A673 (cell line): ENCODE measurements at regions not wholly inside any gene's neighbourhood (a gene's known extent, or its start where the extent isn't known, plus 50 kb on each side); places are given as distances from the start of the nearest gene placed in this dataset.

Source experiments
- EZH2 ChIP-seq: fragments of 200-600 bp; sonication (generic); IDR thresholded peaks from 2 replicates; pipeline ENCODE4 v1.6.1; 2017; ENCODE audit warnings: borderline replicate concordance, low read depth, mild to moderate bottlenecking, mixed read lengths, antibody characterized with exemption, low read length; ENCODE audit not compliant: poor library complexity, severe bottlenecking
- TF ChIP-seq, protein P1 (sequence below): fragments of 300-800, 200-600 bp; sonication (generic); conservative IDR thresholded peaks from 2 replicates; pipeline ENCODE4 v1.5.1; 2017; ENCODE audit warnings: low read depth, mild to moderate bottlenecking, antibody characterized with exemption, low read length, moderate library complexity, mixed read lengths

DNA sequence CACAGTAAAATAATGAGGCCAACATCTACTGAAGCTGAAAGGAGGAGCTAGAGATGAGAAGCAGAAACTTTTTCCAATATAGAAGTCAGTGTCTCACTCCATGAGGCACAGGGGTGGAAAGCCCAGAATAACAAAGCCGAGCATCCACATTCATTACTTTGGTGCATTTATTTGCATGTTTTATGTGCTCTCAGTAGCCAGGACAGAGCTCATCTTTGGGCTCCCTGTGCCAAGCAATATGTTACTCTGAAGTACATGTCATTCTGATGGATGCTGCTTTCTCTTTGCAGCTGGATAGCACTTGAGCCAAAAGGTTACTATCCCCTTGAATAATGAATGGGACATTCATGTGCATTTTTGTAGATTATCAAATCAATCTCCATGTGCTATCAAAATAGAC, 338.6 kb upstream of the SOX11 start:
- TF ChIP-seq, protein P1, sequence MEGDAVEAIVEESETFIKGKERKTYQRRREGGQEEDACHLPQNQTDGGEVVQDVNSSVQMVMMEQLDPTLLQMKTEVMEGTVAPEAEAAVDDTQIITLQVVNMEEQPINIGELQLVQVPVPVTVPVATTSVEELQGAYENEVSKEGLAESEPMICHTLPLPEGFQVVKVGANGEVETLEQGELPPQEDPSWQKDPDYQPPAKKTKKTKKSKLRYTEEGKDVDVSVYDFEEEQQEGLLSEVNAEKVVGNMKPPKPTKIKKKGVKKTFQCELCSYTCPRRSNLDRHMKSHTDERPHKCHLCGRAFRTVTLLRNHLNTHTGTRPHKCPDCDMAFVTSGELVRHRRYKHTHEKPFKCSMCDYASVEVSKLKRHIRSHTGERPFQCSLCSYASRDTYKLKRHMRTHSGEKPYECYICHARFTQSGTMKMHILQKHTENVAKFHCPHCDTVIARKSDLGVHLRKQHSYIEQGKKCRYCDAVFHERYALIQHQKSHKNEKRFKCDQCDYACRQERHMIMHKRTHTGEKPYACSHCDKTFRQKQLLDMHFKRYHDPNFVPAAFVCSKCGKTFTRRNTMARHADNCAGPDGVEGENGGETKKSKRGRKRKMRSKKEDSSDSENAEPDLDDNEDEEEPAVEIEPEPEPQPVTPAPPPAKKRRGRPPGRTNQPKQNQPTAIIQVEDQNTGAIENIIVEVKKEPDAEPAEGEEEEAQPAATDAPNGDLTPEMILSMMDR: no peak
- no peak for TF ChIP-seq EZH2
